Endothelial cell of umbilical vein (primary cell): ENCODE measurements at regions not wholly inside any gene's neighbourhood (a gene's known extent, or its start where the extent isn't known, plus 50 kb on each side); places are given as distances from the start of the nearest gene placed in this dataset.

Experiments
- CTCF ChIP-seq, 2 donors: IDR thresholded peaks; 1 replicate in 1 of 2; 2 replicates in 1 of 2; pipeline ENCODE4 v1.5.1; 2011; ENCODE audit warnings: low read length in 2 of 2, mild to moderate bottlenecking in 2 of 2, moderate library complexity in 2 of 2, control low read depth in 1 of 2, inconsistent platforms in 1 of 2, low read depth in 1 of 2; ENCODE audit not compliant: insufficient read depth in 1 of 2; ENCODE audit errors: extremely low read depth in 1 of 2
- EZH2 ChIP-seq: IDR thresholded peaks from 2 replicates; pipeline ENCODE4 v1.6.1; 2012; ENCODE audit warnings: borderline replicate concordance, low read depth, mild to moderate bottlenecking, moderate library complexity, low read length, inconsistent platforms; ENCODE audit not compliant: severe bottlenecking
- FOS ChIP-seq: IDR thresholded peaks from 2 replicates; pipeline ENCODE4 v1.6.1; 2011; ENCODE audit warnings: mild to moderate bottlenecking, low read length, moderate library complexity, borderline replicate concordance; ENCODE audit not compliant: insufficient read depth
- GATA2 ChIP-seq: IDR thresholded peaks from 2 replicates; pipeline ENCODE4 v1.7.0; 2011; ENCODE audit warnings: low read depth, mild to moderate bottlenecking, moderate library complexity, mixed read lengths, low read length; ENCODE audit not compliant: insufficient read length, insufficient read depth
- JUN ChIP-seq: IDR thresholded peaks from 2 replicates; pipeline ENCODE4 v1.6.1; 2011; ENCODE audit warnings: borderline replicate concordance, low read depth; ENCODE audit not compliant: insufficient read length, insufficient read depth
- MAX ChIP-seq: IDR thresholded peaks from 2 replicates; pipeline ENCODE4 v1.6.1; 2011; ENCODE audit not compliant: insufficient read depth, insufficient read length
- MYC ChIP-seq: IDR thresholded peaks from one replicate; pipeline ENCODE4 v1.6.1; 2011; ENCODE audit warnings: mild to moderate bottlenecking, low read depth, low read length
- POLR2A ChIP-seq: IDR thresholded peaks from 2 replicates; pipeline ENCODE4 v1.6.1; 2012; ENCODE audit warnings: low read depth, mild to moderate bottlenecking, control low read depth, low read length
- POLR2AphosphoS5 ChIP-seq: IDR thresholded peaks from 2 replicates; pipeline ENCODE4 v1.6.1; 2012; ENCODE audit warnings: low read depth, mild to moderate bottlenecking, control low read depth, low read length, moderate library complexity; ENCODE audit not compliant: insufficient read depth

GRCh38 chr7:3151784-3152183 is 108.1 kb upstream of the CARD11 start:
- TF ChIP-seq CTCF (IDR thresholded peaks at IDR 0.05; ENCODE audit: extremely low read depth in 1 of 2, insufficient read depth in 1 of 2, low read depth in 1 of 2, low read length in 2 of 2) (no peak), MYC (no peak), EZH2 (no peak), GATA2 (no peak), JUN (no peak), POLR2AphosphoS5 (no peak), POLR2A (no peak), FOS (no peak), MAX (no peak)
